HCT116 (cell line): ENCODE measurements at regions not wholly inside any gene's neighbourhood (a gene's known extent, or its start where the extent isn't known, plus 50 kb on each side); places are given as distances from the start of the nearest gene placed in this dataset.

ENCODE experiments used
- ATAC-seq: fragments of 200-7000 bp; cut with Tn5 transposase; 2 replicates; pipeline ENCODE4 v1.9.1; 2020; ENCODE audit warnings: mild to moderate bottlenecking, moderate library complexity
- BruUV-seq: library from RNA; stranded (reverse); fragments of 400-500 nt; replicated peaks from 2 replicates; lab custom pipeline; 2021; lab: Mats Ljungman, UMichigan
- CTCF ChIA-PET: fragments of 300-600 bp; sonication (Branson Sonifier 250); formaldehyde crosslinking; loops from one replicate; lab custom pipeline; 2021; ENCODE audit warnings: antibody characterized with exemption; lab: Charles Lee
- POLR2A ChIA-PET: fragments of 300-600, 350-600 bp; sonication (Branson Sonifier 250); formaldehyde crosslinking; loops from one replicate; lab custom pipeline; 2021; ENCODE audit warnings: antibody characterized with exemption; lab: Charles Lee
- RAD21 ChIA-PET, 2 experiments: fragments of 300-600 bp; sonication (Branson Sonifier 250); formaldehyde crosslinking; loops; one replicate each; lab custom pipeline; 2023; ENCODE audit warnings: low total read pairs in 2 of 2; ENCODE audit not compliant: uncharacterized antibody in 2 of 2, unreplicated experiment in 2 of 2, low non-redundant PET in 1 of 2; lab: Charles Lee
- DNase-seq: peaks from one replicate; pipeline ENCODE4 v3.0.0-alpha.2; 2010; ENCODE audit warnings: low read depth, low spot score
- H2AFZ ChIP-seq: fragments of 200-600 bp; shearing (Covaris generic), sonication (generic); 2 replicates; pipeline ENCODE4 v1.6.1; 2017; ENCODE audit warnings: low read depth, mixed run types, mixed read lengths, antibody characterized with exemption, low read length; ENCODE audit not compliant: poor library complexity, severe bottlenecking
- H3K27ac ChIP-seq: 2 replicates; pipeline ENCODE4 v1.5.1; 2012; ENCODE audit warnings: low read depth, low read length
- H3K27me3 ChIP-seq: fragments of 200-600 bp; sonication (generic); 2 replicates; pipeline ENCODE4 v1.6.1; 2016; ENCODE audit warnings: mixed run types, low read length, mixed read lengths; ENCODE audit not compliant: insufficient read depth
- H3K36me3 ChIP-seq, 2 experiments: fragments of 200-500 bp in 1 of 2; fragments of 200-600 bp in 1 of 2; sonication (Bioruptor generic) in 1 of 2; sonication (generic) in 1 of 2; 2 replicates each; pipeline versions ENCODE4 v1.5.1 to v1.6.1; 2014 to 2016; ENCODE audit warnings: low read length in 2 of 2, inconsistent platforms in 1 of 2, mixed read lengths in 1 of 2, mixed run types in 1 of 2; ENCODE audit not compliant: insufficient read depth in 2 of 2, control insufficient read depth in 1 of 2
- H3K4me1 ChIP-seq, 2 experiments: fragments of 200-600 bp in 1 of 2; sonication (generic) in 1 of 2; 2 replicates each; pipeline versions ENCODE4 v1.5.1 to v1.6.1; 2012 to 2017; ENCODE audit warnings: low read length in 2 of 2, inconsistent platforms in 1 of 2, mild to moderate bottlenecking in 1 of 2, mixed read lengths in 1 of 2, mixed run types in 1 of 2, moderate library complexity in 1 of 2; ENCODE audit not compliant: insufficient read depth in 2 of 2, control insufficient read depth in 1 of 2
- H3K4me2 ChIP-seq: fragments of 200-600 bp; sonication (generic); 2 replicates; pipeline ENCODE4 v1.6.1; 2017; ENCODE audit warnings: mixed run types, low read length, mixed read lengths
- H3K4me3 ChIP-seq, 2 experiments: fragments of 200-600 bp in 1 of 2; sonication (generic) in 1 of 2; replicated peaks in 1 of 2; 2 replicates each; pipeline ENCODE4 v1.5.1; 2011 to 2016; ENCODE audit warnings: low read length in 2 of 2, control low read depth in 1 of 2, low read depth in 1 of 2, mild to moderate bottlenecking in 1 of 2, mixed read lengths in 1 of 2, mixed run types in 1 of 2
- H3K79me2 ChIP-seq: fragments of 200-600 bp; sonication (generic); 2 replicates; pipeline ENCODE4 v1.6.1; 2017; ENCODE audit warnings: mild to moderate bottlenecking, mixed run types, low read length, moderate library complexity, mixed read lengths; ENCODE audit not compliant: insufficient read depth
- H3K9ac ChIP-seq: fragments of 200-600 bp; sonication (generic); 2 replicates; pipeline ENCODE4 v1.6.1; 2016; ENCODE audit warnings: low read length, mixed read lengths
- H3K9me2 ChIP-seq: fragments of 200-600 bp; sonication (generic), shearing (Covaris generic); 2 replicates; pipeline ENCODE4 v1.6.1; 2017; ENCODE audit warnings: mixed run types, mild to moderate bottlenecking, moderate library complexity; ENCODE audit not compliant: insufficient read depth
- H3K9me3 ChIP-seq, 2 experiments: fragments of 200-500 bp in 1 of 2; fragments of 200-600 bp in 1 of 2; sonication (Bioruptor generic) in 1 of 2; sonication (generic) in 1 of 2; 2 replicates each; pipeline ENCODE4 v1.6.1; 2014 to 2017; ENCODE audit warnings: low read length in 2 of 2, mixed read lengths in 2 of 2, inconsistent platforms in 1 of 2, low read depth in 1 of 2, mild to moderate bottlenecking in 1 of 2, mixed run types in 1 of 2, moderate library complexity in 1 of 2; ENCODE audit not compliant: control insufficient read depth in 1 of 2, insufficient read depth in 1 of 2
- H4K20me1 ChIP-seq: fragments of 200-600 bp; sonication (generic), shearing (Covaris generic); 2 replicates; pipeline ENCODE4 v1.6.1; 2017; ENCODE audit warnings: mixed run types, mild to moderate bottlenecking, moderate library complexity; ENCODE audit not compliant: insufficient read depth
- ATF3 ChIP-seq: IDR thresholded peaks from 2 replicates; pipeline ENCODE4 v1.6.1; 2012
- CBX3 ChIP-seq: IDR thresholded peaks from 2 replicates; pipeline ENCODE4 v1.6.1; 2012; ENCODE audit warnings: low read depth
- CTCF ChIP-seq, 3 experiments: fragments of 200-600 bp in 1 of 3; sonication (generic) in 1 of 3; IDR thresholded peaks in 2 of 3; conservative IDR thresholded peaks in 1 of 3; 2 replicates each; pipeline ENCODE4 v1.5.1; 2012 to 2017; ENCODE audit warnings: low read depth in 2 of 3, low read length in 2 of 3, antibody characterized with exemption in 1 of 3, borderline replicate concordance in 1 of 3, control low read depth in 1 of 3, mild to moderate bottlenecking in 1 of 3, mixed read lengths in 1 of 3, mixed run types in 1 of 3, moderate library complexity in 1 of 3; ENCODE audit not compliant: insufficient read depth in 1 of 3
- EGR1 ChIP-seq: IDR thresholded peaks from 2 replicates; pipeline ENCODE4 v1.6.1; 2012; ENCODE audit warnings: low read depth
- EZH2 ChIP-seq: fragments of 200-600 bp; sonication (generic); IDR thresholded peaks from 2 replicates; pipeline ENCODE4 v1.6.1; 2017; ENCODE audit warnings: antibody characterized with exemption, mixed run types
- EZH2phosphoT487 ChIP-seq: fragments of 200-600 bp; IDR thresholded peaks from 2 replicates; pipeline ENCODE4 v1.6.1; 2018; ENCODE audit warnings: antibody characterized with exemption, borderline replicate concordance
- FOSL1 ChIP-seq: IDR thresholded peaks from 2 replicates; pipeline ENCODE4 v1.6.1; 2012; ENCODE audit warnings: low read depth
- MAX ChIP-seq: IDR thresholded peaks from 2 replicates; pipeline ENCODE4 v1.6.1; 2012
- POLR2AphosphoS5 ChIP-seq: IDR thresholded peaks from 2 replicates; pipeline ENCODE4 v1.6.1; 2011; ENCODE audit warnings: mild to moderate bottlenecking, low read depth, low read length, moderate library complexity
- RAD21 ChIP-seq: IDR thresholded peaks from 2 replicates; pipeline ENCODE4 v1.6.1; 2012; ENCODE audit warnings: low read depth, mild to moderate bottlenecking
- REST ChIP-seq: IDR thresholded peaks from 2 replicates; pipeline ENCODE4 v1.6.1; 2012; ENCODE audit warnings: low read depth
- SP1 ChIP-seq: IDR thresholded peaks from 2 replicates; pipeline ENCODE4 v1.6.1; 2012; ENCODE audit warnings: low read depth
- SRF ChIP-seq: IDR thresholded peaks from 2 replicates; pipeline ENCODE4 v1.6.1; 2012; ENCODE audit warnings: low read depth
- TCF7L2 ChIP-seq: IDR thresholded peaks from 2 replicates; pipeline ENCODE4 v1.7.0; 2011; ENCODE audit warnings: borderline replicate concordance, inconsistent platforms; ENCODE audit not compliant: insufficient read depth, insufficient read length; ENCODE audit errors: extremely low read depth
- YY1 ChIP-seq: IDR thresholded peaks from 2 replicates; pipeline ENCODE4 v1.6.1; 2011; ENCODE audit warnings: low read length, low read depth, moderate library complexity, mild to moderate bottlenecking; ENCODE audit not compliant: insufficient replicate concordance; ENCODE audit errors: extremely low read depth
- ZBTB33 ChIP-seq: IDR thresholded peaks from 2 replicates; pipeline ENCODE4 v1.6.1; 2011; ENCODE audit warnings: mild to moderate bottlenecking, low read length, moderate library complexity; ENCODE audit not compliant: insufficient replicate concordance; ENCODE audit errors: extremely low read depth
- ZFX ChIP-seq: fragments of 450-650 bp; IDR thresholded peaks from 2 replicates; pipeline ENCODE4 v1.6.1; 2017
- ZNF274 ChIP-seq: fragments of 200-500 bp; sonication (Bioruptor generic); IDR thresholded peaks from 2 replicates; pipeline ENCODE4 v1.6.1; 2014; ENCODE audit warnings: mild to moderate bottlenecking, low read depth, low read length, inconsistent platforms
- intact Hi-C: fragments of 100-400 bp; cut with micrococcal nuclease; formaldehyde crosslinking; loops from 2 replicates; pipeline ENCODE4 v1.10.0; 2022

GRCh38 chr1:36625935-36626310, 143.2 kb upstream of the CSF3R start:
- no peak overlapping the region for H3K4me3 ChIP-seq
- intact Hi-C loops: no loop called here
- peaks cover 18% of the 10 kb centered on the region; the same call in 1 of the 2 replicates for H3K27me3 ChIP-seq
- H2AFZ ChIP-seq: no peak overlapping the region
- DNase-seq (no peak), ATAC-seq (no peak)
- H3K9me3 ChIP-seq: no peaks in the 10 kb centered on the region
- H3K9me2 ChIP-seq: no peaks in the 10 kb centered on the region
- H3K4me2 ChIP-seq: no peak overlapping the region
- H3K27ac ChIP-seq: no peak overlapping the region
- ChIA-PET CTCF (no interaction called here), RAD21 (no interaction called here), POLR2A (no interaction called here)
- H3K9ac ChIP-seq: no peak overlapping the region
- no peaks in the 10 kb centered on the region for H4K20me1 ChIP-seq
- H3K36me3 ChIP-seq: no peaks in the 10 kb centered on the region
- H3K79me2 ChIP-seq: no peaks in the 10 kb centered on the region
- no peak for TF ChIP-seq RAD21
- no peak for TF ChIP-seq ZFX
- TF ChIP-seq TCF7L2: no peak
- no peak for TF ChIP-seq ZBTB33
- TF ChIP-seq FOSL1: no peak
- no peak for TF ChIP-seq POLR2AphosphoS5
- TF ChIP-seq EZH2phosphoT487: no peak
- TF ChIP-seq CBX3: no peak
- no peak for TF ChIP-seq ATF3
- no peak for TF ChIP-seq CTCF (IDR thresholded peaks at IDR 0.05 in 2 of 3, conservative IDR thresholded peaks at IDR 0.05 in 1 of 3; ENCODE audit: borderline replicate concordance in 1 of 3, insufficient read depth in 1 of 3, low read depth in 2 of 3, low read length in 2 of 3)
- TF ChIP-seq EZH2: no peak
- no peak for TF ChIP-seq EGR1
- TF ChIP-seq SRF: no peak
- TF ChIP-seq ZNF274: no peak
- TF ChIP-seq SP1: no peak
- TF ChIP-seq REST: no peak
- no peak for TF ChIP-seq MAX
- TF ChIP-seq YY1: no peak
- no TSS peak for BruUV-seq
- H3K4me1 ChIP-seq: no peaks in the 10 kb centered on the region
